HL-60 (cell line): ENCODE measurements at regions not wholly inside any gene's neighbourhood (a gene's known extent, or its start where the extent isn't known, plus 50 kb on each side); places are given as distances from the start of the nearest gene placed in this dataset.

Experiments used
- SPI1 ChIP-seq: IDR thresholded peaks from 2 replicates; pipeline ENCODE4 v1.6.1; 2012; ENCODE audit warnings: low read depth, mild to moderate bottlenecking, borderline replicate concordance
- TF ChIP-seq, protein P1 (sequence below): IDR thresholded peaks from one replicate; pipeline ENCODE4 v1.5.1; 2011; ENCODE audit warnings: low read length, control low read depth, inconsistent platforms; ENCODE audit not compliant: insufficient read depth

DNA sequence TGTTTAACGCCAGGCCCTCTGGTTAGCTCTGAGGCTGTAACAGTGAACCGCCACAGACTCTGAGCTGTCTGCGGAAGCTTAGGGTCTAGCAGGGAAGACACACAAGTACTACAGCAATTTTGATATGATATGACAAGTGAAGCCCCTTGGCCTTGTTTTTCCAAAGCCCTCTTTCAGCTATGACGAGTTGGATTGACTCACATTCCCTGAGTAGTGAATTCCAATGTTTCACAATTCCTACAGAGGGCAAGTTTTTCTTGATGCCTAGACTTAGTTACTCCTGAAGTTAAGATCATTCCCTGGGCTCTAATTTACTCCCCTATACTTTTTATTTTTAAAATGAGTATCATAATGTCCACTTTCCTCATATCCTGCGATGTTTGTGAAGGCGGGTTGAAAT lies 53.3 kb upstream of the CISTR start:
- TF ChIP-seq, protein P1, sequence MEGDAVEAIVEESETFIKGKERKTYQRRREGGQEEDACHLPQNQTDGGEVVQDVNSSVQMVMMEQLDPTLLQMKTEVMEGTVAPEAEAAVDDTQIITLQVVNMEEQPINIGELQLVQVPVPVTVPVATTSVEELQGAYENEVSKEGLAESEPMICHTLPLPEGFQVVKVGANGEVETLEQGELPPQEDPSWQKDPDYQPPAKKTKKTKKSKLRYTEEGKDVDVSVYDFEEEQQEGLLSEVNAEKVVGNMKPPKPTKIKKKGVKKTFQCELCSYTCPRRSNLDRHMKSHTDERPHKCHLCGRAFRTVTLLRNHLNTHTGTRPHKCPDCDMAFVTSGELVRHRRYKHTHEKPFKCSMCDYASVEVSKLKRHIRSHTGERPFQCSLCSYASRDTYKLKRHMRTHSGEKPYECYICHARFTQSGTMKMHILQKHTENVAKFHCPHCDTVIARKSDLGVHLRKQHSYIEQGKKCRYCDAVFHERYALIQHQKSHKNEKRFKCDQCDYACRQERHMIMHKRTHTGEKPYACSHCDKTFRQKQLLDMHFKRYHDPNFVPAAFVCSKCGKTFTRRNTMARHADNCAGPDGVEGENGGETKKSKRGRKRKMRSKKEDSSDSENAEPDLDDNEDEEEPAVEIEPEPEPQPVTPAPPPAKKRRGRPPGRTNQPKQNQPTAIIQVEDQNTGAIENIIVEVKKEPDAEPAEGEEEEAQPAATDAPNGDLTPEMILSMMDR, result no peak
- no peak for TF ChIP-seq SPI1
